Memory B cell (primary cell): ENCODE measurements at regions not wholly inside any gene's neighbourhood (a gene's known extent, or its start where the extent isn't known, plus 50 kb on each side); places are given as distances from the start of the nearest gene placed in this dataset.
"Not testable (repeated sequence)": the region's sequence is repeated elsewhere in the genome, so short reads cannot be mapped to it uniquely, and the experiment has no call there.

Source experiments
- ATAC-seq: fragments of 150-1000 bp; cut with Tn5 transposase; 2 replicates; pipeline ENCODE4 v1.10.0; 2021; ENCODE audit warnings: low read depth, mild to moderate bottlenecking, moderate library complexity
- DNase-seq, 2 donors: peaks; one replicate each; pipeline ENCODE4 v3.0.0; 2022; ENCODE audit warnings: low spot score in 2 of 2
- H3K27ac Mint-ChIP-seq: one replicate; pipeline ENCODE4 v1.8.0; 2022; ENCODE audit warnings: mild to moderate bottlenecking, moderate library complexity, mixed read lengths
- H3K27me3 Mint-ChIP-seq: one replicate; pipeline ENCODE4 v1.8.0; 2022; ENCODE audit warnings: mixed read lengths
- H3K36me3 Mint-ChIP-seq: one replicate; pipeline ENCODE4 v1.8.0; 2022; ENCODE audit warnings: mild to moderate bottlenecking, mixed read lengths
- H3K4me1 Mint-ChIP-seq: one replicate; pipeline ENCODE4 v1.8.0; 2022; ENCODE audit warnings: mixed read lengths
- H3K4me3 Mint-ChIP-seq: one replicate; pipeline ENCODE4 v1.8.0; 2022; ENCODE audit warnings: mild to moderate bottlenecking, moderate library complexity, mixed read lengths
- H3K9me3 Mint-ChIP-seq: one replicate; pipeline ENCODE4 v1.8.0; 2022; ENCODE audit warnings: mixed read lengths

GRCh38 chr13:50608370-50608769 lies 235.1 kb downstream of the DLEU7 start:
- no peak for DNase-seq
- Mint-ChIP-seq H3K27me3 (no peaks in the 10 kb centered on the region), H3K4me1 (peaks cover 15% of the 10 kb centered on the region), H3K4me3 (no peak overlapping the region), H3K27ac (no peak overlapping the region), H3K36me3 (peaks cover 3% of the 10 kb centered on the region), H3K9me3 (no peaks in the 10 kb centered on the region)
- ATAC-seq = no peak

- ATAC-seq = no peak
- Mint-ChIP-seq H3K9me3 (no peaks in the 10 kb centered on the region), H3K36me3 (peaks cover 3% of the 10 kb centered on the region), H3K27me3 (no peaks in the 10 kb centered on the region), H3K4me3 (no peak overlapping the region), H3K4me1 (peaks cover 15% of the 10 kb centered on the region), H3K27ac (no peak overlapping the region)
- DNase-seq = no peak
Observed at GRCh38 chr13:50609011-50609410, 234.5 kb downstream of the DLEU7 start.

GRCh38 chr13:50610238-50610637 lies 233.3 kb downstream of the DLEU7 start:
- peaks cover under 1% of the 10 kb centered on the region for H3K36me3 Mint-ChIP-seq
- no peak overlapping the region for H3K4me3 Mint-ChIP-seq
- no peaks in the 10 kb centered on the region for H3K9me3 Mint-ChIP-seq
- peaks cover 12% of the 10 kb centered on the region for H3K4me1 Mint-ChIP-seq
- ATAC-seq (no peak), DNase-seq (no peak)
- no peaks in the 10 kb centered on the region for H3K27me3 Mint-ChIP-seq
- H3K27ac Mint-ChIP-seq = no peak overlapping the region

- H3K36me3 Mint-ChIP-seq = no peaks in the 10 kb centered on the region
- no peak for DNase-seq
Observed at GRCh38 chr13:50611117-50611781, 232.2 kb downstream of the DLEU7 start.

GRCh38 chr13:50612717-50613116 lies 230.8 kb downstream of the DLEU7 start:
- Mint-ChIP-seq H3K27ac (no peak overlapping the region), H3K9me3 (no peaks in the 10 kb centered on the region), H3K27me3 (no peaks in the 10 kb centered on the region), H3K36me3 (no peaks in the 10 kb centered on the region), H3K4me1 (peaks cover 26% of the 10 kb centered on the region), H3K4me3 (no peak overlapping the region)
- ATAC-seq = no peak
- no peak for DNase-seq

More at GRCh38 chr13:50611117-50611781, 232.2 kb downstream of the DLEU7 start:
- Mint-ChIP-seq H3K27ac (no peak overlapping the region), H3K4me1 (peaks cover 17% of the 10 kb centered on the region), H3K9me3 (no peaks in the 10 kb centered on the region), H3K27me3 (no peaks in the 10 kb centered on the region), H3K4me3 (no peak overlapping the region)
- no peak for ATAC-seq

GRCh38 chr13:50613356-50613831 lies 230.1 kb downstream of the DLEU7 start:
- no peaks in the 10 kb centered on the region for H3K36me3 Mint-ChIP-seq
- DNase-seq (no peak), ATAC-seq (no peak)
- H3K4me3 Mint-ChIP-seq = no peak overlapping the region
- no peaks in the 10 kb centered on the region for H3K27me3 Mint-ChIP-seq
- no peak overlapping the region for H3K27ac Mint-ChIP-seq
- H3K4me1 Mint-ChIP-seq = peaks cover 28% of the 10 kb centered on the region
- no peaks in the 10 kb centered on the region for H3K9me3 Mint-ChIP-seq

- no peaks in the 10 kb centered on the region for H3K27me3 Mint-ChIP-seq
Observed at GRCh38 chr13:50615234-50615633, 228.3 kb downstream of the DLEU7 start.

GRCh38 chr13:50616101-50616500 lies 227.4 kb downstream of the DLEU7 start:
- Mint-ChIP-seq H3K36me3 (no peaks in the 10 kb centered on the region), H3K4me1 (peaks cover 30% of the 10 kb centered on the region), H3K27ac (no peak overlapping the region), H3K27me3 (no peaks in the 10 kb centered on the region), H3K4me3 (no peak overlapping the region), H3K9me3 (no peaks in the 10 kb centered on the region)
- ATAC-seq (no peak), DNase-seq (no peak)

More at GRCh38 chr13:50615234-50615633, 228.3 kb downstream of the DLEU7 start:
- Mint-ChIP-seq H3K4me1 (peaks cover 25% of the 10 kb centered on the region), H3K36me3 (no peaks in the 10 kb centered on the region), H3K4me3 (no peak overlapping the region), H3K9me3 (no peaks in the 10 kb centered on the region), H3K27ac (no peak overlapping the region)
- DNase-seq = no peak
- ATAC-seq = no peak

- Mint-ChIP-seq H3K4me3 (no peak overlapping the region), H3K4me1 (peaks cover 25% of the 10 kb centered on the region), H3K27ac (no peak overlapping the region), H3K9me3 (no peaks in the 10 kb centered on the region), H3K27me3 (no peaks in the 10 kb centered on the region), H3K36me3 (no peaks in the 10 kb centered on the region)
- ATAC-seq = no peak
- no peak for DNase-seq
Observed at GRCh38 chr13:50617134-50617721, 226.3 kb downstream of the DLEU7 start.

GRCh38 chr13:50618206-50618605 lies 225.3 kb downstream of the DLEU7 start:
- DNase-seq = no peak
- no peak for ATAC-seq
- Mint-ChIP-seq H3K4me3 (no peak overlapping the region), H3K36me3 (no peaks in the 10 kb centered on the region), H3K27me3 (no peaks in the 10 kb centered on the region), H3K4me1 (peaks cover 24% of the 10 kb centered on the region), H3K9me3 (no peaks in the 10 kb centered on the region), H3K27ac (no peak overlapping the region)

- Mint-ChIP-seq H3K27me3 (no peaks in the 10 kb centered on the region), H3K9me3 (no peaks in the 10 kb centered on the region), H3K4me3 (no peak overlapping the region), H3K27ac (peak overlapping the region; percentile 20), H3K36me3 (no peaks in the 10 kb centered on the region), H3K4me1 (peaks cover 6% of the 10 kb centered on the region)
- DNase-seq (no peak), ATAC-seq (peak; percentile 81)
Observed at GRCh38 chr13:50626101-50626547, 217.4 kb downstream of the DLEU7 start.

GRCh38 chr13:50627111-50627510 lies 216.4 kb downstream of the DLEU7 start:
- H3K4me3 Mint-ChIP-seq = no peak overlapping the region
- no peaks in the 10 kb centered on the region for H3K9me3 Mint-ChIP-seq
- no peaks in the 10 kb centered on the region for H3K27me3 Mint-ChIP-seq
- H3K27ac Mint-ChIP-seq = peak overlapping the region; percentile 20
- ATAC-seq = no peak
- H3K4me1 Mint-ChIP-seq = peaks cover 3% of the 10 kb centered on the region
- no peaks in the 10 kb centered on the region for H3K36me3 Mint-ChIP-seq
- DNase-seq = no peak

- not testable (repeated sequence) for DNase-seq, ATAC-seq, H3K27me3 Mint-ChIP-seq, H3K9me3 Mint-ChIP-seq, H3K4me3 Mint-ChIP-seq, H3K27ac Mint-ChIP-seq, H3K36me3 Mint-ChIP-seq, H3K4me1 Mint-ChIP-seq
Observed at GRCh38 chr13:50628512-50628911, 215.0 kb downstream of the DLEU7 start.

GRCh38 chr13:50629497-50629896 lies 214.0 kb downstream of the DLEU7 start:
- Mint-ChIP-seq H3K9me3 (no peaks in the 10 kb centered on the region), H3K4me1 (peaks cover 8% of the 10 kb centered on the region), H3K27me3 (no peaks in the 10 kb centered on the region), H3K27ac (no peak overlapping the region), H3K36me3 (no peaks in the 10 kb centered on the region), H3K4me3 (no peak overlapping the region)
- DNase-seq (no peak), ATAC-seq (no peak)

GRCh38 chr13:50629966-50630365 lies 213.5 kb downstream of the DLEU7 start:
- no peak for ATAC-seq
- Mint-ChIP-seq H3K27ac (no peak overlapping the region), H3K36me3 (no peaks in the 10 kb centered on the region), H3K4me1 (peaks cover 10% of the 10 kb centered on the region), H3K9me3 (no peaks in the 10 kb centered on the region), H3K4me3 (no peak overlapping the region), H3K27me3 (no peaks in the 10 kb centered on the region)
- DNase-seq = no peak
